Subcutaneous abdominal adipose tissue (tissue), 5 donors: ENCODE measurements at regions not wholly inside any gene's neighbourhood (a gene's known extent, or its start where the extent isn't known, plus 50 kb on each side); places are given as distances from the start of the nearest gene placed in this dataset.

Source experiments
- H3K27ac ChIP-seq: one replicate; pipeline ENCODE4 v1.7.0; 2013; ENCODE audit warnings: low read depth, mild to moderate bottlenecking, inconsistent platforms, low read length, moderate library complexity
- H3K27me3 ChIP-seq, 5 donors: one replicate each; pipeline ENCODE4 v1.7.0; 2013; ENCODE audit warnings: low read length in 5 of 5, inconsistent platforms in 1 of 5; ENCODE audit not compliant: control insufficient read depth in 5 of 5, insufficient read depth in 4 of 5
- H3K36me3 ChIP-seq, 5 donors: one replicate each; pipeline ENCODE4 v1.7.0; 2013; ENCODE audit warnings: low read length in 5 of 5; ENCODE audit not compliant: control insufficient read depth in 5 of 5, insufficient read depth in 5 of 5
- H3K4me1 ChIP-seq, 5 donors: one replicate each; pipeline ENCODE4 v1.7.0; 2013; ENCODE audit warnings: low read length in 5 of 5, mild to moderate bottlenecking in 3 of 5, moderate library complexity in 1 of 5; ENCODE audit not compliant: control insufficient read depth in 5 of 5, insufficient read depth in 5 of 5
- H3K4me3 ChIP-seq, 5 donors: one replicate each; pipeline ENCODE4 v1.7.0; 2013; ENCODE audit warnings: low read length in 5 of 5, low read depth in 1 of 5
- H3K9ac ChIP-seq, 5 donors: one replicate each; pipeline ENCODE4 v1.7.0; 2013; ENCODE audit warnings: low read length in 5 of 5, mild to moderate bottlenecking in 4 of 5, moderate library complexity in 3 of 5
- H3K9me3 ChIP-seq, 5 donors: one replicate each; pipeline ENCODE4 v1.7.0; 2013; ENCODE audit warnings: low read length in 5 of 5; ENCODE audit not compliant: control insufficient read depth in 5 of 5
- donor health status: healthy.
- donor health status: healthy.
- donor health status: healthy.
- donor health status: healthy.
- donor health status: healthy.

GRCh38 chr3:101156787-101157345 is 163.5 kb downstream of the IMPG2 start:
- no peak overlapping the region for H3K27ac ChIP-seq
- no peaks in the 10 kb centered on the region for H3K9me3 ChIP-seq
- H3K4me1 ChIP-seq: peaks cover 0 to 7% (median 0%) of the 10 kb centered on the region in 5 donors
- H3K9ac ChIP-seq: no peak overlapping the region
- no peaks in the 10 kb centered on the region for H3K27me3 ChIP-seq
- H3K4me3 ChIP-seq: no peak overlapping the region
- H3K36me3 ChIP-seq: no peaks in the 10 kb centered on the region

GRCh38 chr3:101155825-101156224 is 162.6 kb upstream of the ABI3BP start:
- H3K4me3 ChIP-seq: no peak overlapping the region
- H3K27me3 ChIP-seq: no peaks in the 10 kb centered on the region
- H3K9me3 ChIP-seq: no peaks in the 10 kb centered on the region
- peaks cover 0 to 16% (median 4%) of the 10 kb centered on the region in 5 donors for H3K4me1 ChIP-seq
- no peaks in the 10 kb centered on the region for H3K36me3 ChIP-seq
- H3K27ac ChIP-seq: no peak overlapping the region
- H3K9ac ChIP-seq: no peak overlapping the region

- H3K9ac ChIP-seq: no peak overlapping the region
- no peaks in the 10 kb centered on the region for H3K9me3 ChIP-seq
- peaks cover 0 to 18% (median 4%) of the 10 kb centered on the region in 5 donors for H3K4me1 ChIP-seq
- no peak overlapping the region for H3K4me3 ChIP-seq
- no peaks in the 10 kb centered on the region for H3K27me3 ChIP-seq
- H3K27ac ChIP-seq: no peak overlapping the region
- no peaks in the 10 kb centered on the region for H3K36me3 ChIP-seq
Observed at GRCh38 chr3:101154401-101154800, 161.2 kb upstream of the ABI3BP start.

- no peaks in the 10 kb centered on the region for H3K36me3 ChIP-seq
- H3K4me3 ChIP-seq: no peak overlapping the region
- no peaks in the 10 kb centered on the region for H3K9me3 ChIP-seq
- H3K27ac ChIP-seq: no peak overlapping the region
- H3K27me3 ChIP-seq: no peaks in the 10 kb centered on the region
- H3K4me1 ChIP-seq: peaks cover 0 to 18% (median 4%) of the 10 kb centered on the region in 5 donors
- no peak overlapping the region for H3K9ac ChIP-seq
Observed at GRCh38 chr3:101151286-101151913, 158.2 kb upstream of the ABI3BP start.

- no peak overlapping the region for H3K27ac ChIP-seq
- no peaks in the 10 kb centered on the region for H3K36me3 ChIP-seq
- H3K9ac ChIP-seq: no peak overlapping the region
- peaks cover 0 to 14% (median 4%) of the 10 kb centered on the region in 5 donors for H3K4me1 ChIP-seq
- no peaks in the 10 kb centered on the region for H3K9me3 ChIP-seq
- no peak overlapping the region for H3K4me3 ChIP-seq
- no peaks in the 10 kb centered on the region for H3K27me3 ChIP-seq
Observed at GRCh38 chr3:101150504-101150903, 157.3 kb upstream of the ABI3BP start.

GRCh38 chr3:101149707-101150106 is 156.5 kb upstream of the ABI3BP start:
- Histone ChIP-seq H3K27me3 (no peaks in the 10 kb centered on the region), H3K9me3 (no peaks in the 10 kb centered on the region), H3K4me1 (peaks cover 0 to 14% (median 4%) of the 10 kb centered on the region in 5 donors), H3K4me3 (no peak overlapping the region), H3K27ac (no peak overlapping the region), H3K9ac (no peak overlapping the region), H3K36me3 (no peaks in the 10 kb centered on the region)

GRCh38 chr3:101149251-101149650 is 156.0 kb upstream of the ABI3BP start:
- Histone ChIP-seq H3K27me3 (no peaks in the 10 kb centered on the region), H3K9me3 (no peaks in the 10 kb centered on the region), H3K9ac (no peak overlapping the region), H3K36me3 (no peaks in the 10 kb centered on the region), H3K4me3 (no peak overlapping the region), H3K27ac (no peak overlapping the region), H3K4me1 (peaks cover 0 to 14% (median 4%) of the 10 kb centered on the region in 5 donors)

GRCh38 chr3:101148001-101148400 is 154.8 kb upstream of the ABI3BP start:
- H3K4me1 ChIP-seq: peaks cover 0 to 18% (median 4%) of the 10 kb centered on the region in 5 donors

GRCh38 chr3:101146946-101147345 is 153.7 kb upstream of the ABI3BP start:
- Histone ChIP-seq H3K4me3 (no peak overlapping the region), H3K27ac (no peak overlapping the region), H3K27me3 (no peaks in the 10 kb centered on the region), H3K9ac (no peak overlapping the region), H3K4me1 (peaks cover 0 to 19% (median 4%) of the 10 kb centered on the region in 5 donors), H3K9me3 (no peaks in the 10 kb centered on the region), H3K36me3 (no peaks in the 10 kb centered on the region)

More at GRCh38 chr3:101148001-101148400, 154.8 kb upstream of the ABI3BP start:
- Histone ChIP-seq H3K4me3 (no peak overlapping the region), H3K9me3 (no peaks in the 10 kb centered on the region), H3K36me3 (no peaks in the 10 kb centered on the region), H3K9ac (no peak overlapping the region), H3K27ac (no peak overlapping the region), H3K27me3 (no peaks in the 10 kb centered on the region)

GRCh38 chr3:101144105-101144504 is 150.9 kb upstream of the ABI3BP start:
- Histone ChIP-seq H3K9ac (no peak overlapping the region), H3K4me1 (peaks cover 0 to 8% (median 0%) of the 10 kb centered on the region in 5 donors), H3K27ac (no peak overlapping the region), H3K36me3 (no peaks in the 10 kb centered on the region), H3K4me3 (no peak overlapping the region), H3K27me3 (no peaks in the 10 kb centered on the region), H3K9me3 (no peaks in the 10 kb centered on the region)
